Uterus (tissue), 3 donors: ENCODE measurements at regions not wholly inside any gene's neighbourhood (a gene's known extent, or its start where the extent isn't known, plus 50 kb on each side); places are given as distances from the start of the nearest gene placed in this dataset.

Experiments
- DNase-seq, 2 donors: peaks; one replicate each; pipeline ENCODE4 v3.0.0-alpha.2; 2019 to 2020
- H3K27ac ChIP-seq, 2 donors: fragments of 200-600 bp; sonication (generic); 1 replicate in 1 of 2; 2 replicates in 1 of 2; pipeline ENCODE4 v1.5.1; 2016 to 2018
- H3K27me3 ChIP-seq, 2 donors: fragments of 200-600 bp; sonication (generic); one replicate each; pipeline ENCODE4 v1.5.1; 2018 to 2019; ENCODE audit warnings: control low read depth in 1 of 2
- H3K36me3 ChIP-seq, 2 donors: fragments of 200-600 bp; sonication (generic); one replicate each; pipeline ENCODE4 v1.5.1; 2019; ENCODE audit warnings: control low read depth in 1 of 2
- H3K4me1 ChIP-seq, 2 donors: fragments of 200-600 bp; sonication (generic); one replicate each; pipeline ENCODE4 v1.5.1; 2018 to 2019; ENCODE audit warnings: control low read depth in 1 of 2
- H3K4me3 ChIP-seq, 2 donors: fragments of 200-600 bp; sonication (generic); 1 replicate in 1 of 2; 2 replicates in 1 of 2; pipeline ENCODE4 v1.5.1; 2018 to 2019; ENCODE audit warnings: mild to moderate bottlenecking in 1 of 2
- H3K9me3 ChIP-seq, 2 donors: fragments of 200-600 bp; sonication (generic); one replicate each; pipeline ENCODE4 v1.5.1; 2019; ENCODE audit warnings: control low read depth in 1 of 2
- POLR2A ChIP-seq, 2 donors: fragments of 450-650 bp; IDR thresholded peaks; one replicate each; pipeline ENCODE4 v1.6.1; 2016; ENCODE audit warnings: antibody characterized with exemption in 2 of 2, mild to moderate bottlenecking in 1 of 2, moderate library complexity in 1 of 2
- intact Hi-C: fragments of 100-400 bp; cut with DNase I; formaldehyde crosslinking; loops from one replicate; pipeline ENCODE4 v1.15.1; 2023; ENCODE audit warnings: low total_unique reads
- TF ChIP-seq, protein P1 (sequence below), 4 experiments: fragments of 200-600 bp in 2 of 4; fragments of 450-650 bp in 2 of 4; sonication (generic) in 2 of 4; IDR thresholded peaks; one replicate each; pipeline ENCODE4 v1.5.1; 2016 to 2019; ENCODE audit warnings: antibody characterized with exemption in 4 of 4, mild to moderate bottlenecking in 2 of 4, moderate library complexity in 1 of 4
- donor health status: DM: yes; HTN: yes; CAD: no.

DNA sequence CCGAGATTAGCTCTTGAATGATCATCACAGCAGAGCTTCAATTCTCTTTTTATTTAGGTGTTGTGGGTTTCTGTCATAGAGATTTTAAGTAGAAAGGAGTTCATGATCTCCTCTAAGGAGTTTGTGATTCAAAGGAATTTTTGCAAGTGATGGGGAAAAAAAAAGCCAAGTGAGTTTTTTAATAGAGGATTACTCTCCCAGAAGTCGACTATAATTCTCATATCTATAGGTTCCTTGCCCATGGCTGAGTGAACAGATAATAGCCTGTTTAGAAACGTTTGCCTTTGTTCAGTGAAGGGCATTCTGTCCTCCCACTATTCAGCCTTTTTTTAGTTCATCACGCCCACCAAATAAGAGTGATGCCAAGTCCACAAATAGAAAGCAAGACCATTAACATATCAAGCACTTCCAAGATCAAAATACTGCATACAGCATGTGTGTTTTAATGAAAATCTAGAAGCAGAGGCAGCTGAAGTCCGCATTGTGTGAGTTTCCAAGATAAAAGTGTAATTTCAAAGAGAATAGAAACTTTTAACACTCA is 398.4 kb upstream of the CNTN3 start:
- intact Hi-C loops, result no loop called here
- Histone ChIP-seq H3K36me3 (no peaks in the 10 kb centered on the region), H3K27ac (no peak overlapping the region), H3K4me1 (no peaks in the 10 kb centered on the region), H3K4me3 (no peak overlapping the region), H3K9me3 (no peaks in the 10 kb centered on the region), H3K27me3 (no peaks in the 10 kb centered on the region)
- no peak for DNase-seq
- TF ChIP-seq, protein P1, sequence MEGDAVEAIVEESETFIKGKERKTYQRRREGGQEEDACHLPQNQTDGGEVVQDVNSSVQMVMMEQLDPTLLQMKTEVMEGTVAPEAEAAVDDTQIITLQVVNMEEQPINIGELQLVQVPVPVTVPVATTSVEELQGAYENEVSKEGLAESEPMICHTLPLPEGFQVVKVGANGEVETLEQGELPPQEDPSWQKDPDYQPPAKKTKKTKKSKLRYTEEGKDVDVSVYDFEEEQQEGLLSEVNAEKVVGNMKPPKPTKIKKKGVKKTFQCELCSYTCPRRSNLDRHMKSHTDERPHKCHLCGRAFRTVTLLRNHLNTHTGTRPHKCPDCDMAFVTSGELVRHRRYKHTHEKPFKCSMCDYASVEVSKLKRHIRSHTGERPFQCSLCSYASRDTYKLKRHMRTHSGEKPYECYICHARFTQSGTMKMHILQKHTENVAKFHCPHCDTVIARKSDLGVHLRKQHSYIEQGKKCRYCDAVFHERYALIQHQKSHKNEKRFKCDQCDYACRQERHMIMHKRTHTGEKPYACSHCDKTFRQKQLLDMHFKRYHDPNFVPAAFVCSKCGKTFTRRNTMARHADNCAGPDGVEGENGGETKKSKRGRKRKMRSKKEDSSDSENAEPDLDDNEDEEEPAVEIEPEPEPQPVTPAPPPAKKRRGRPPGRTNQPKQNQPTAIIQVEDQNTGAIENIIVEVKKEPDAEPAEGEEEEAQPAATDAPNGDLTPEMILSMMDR (IDR thresholded peaks at IDR 0.05), result no peak
- no peak for TF ChIP-seq POLR2A (IDR thresholded peaks at IDR 0.05)

DNA sequence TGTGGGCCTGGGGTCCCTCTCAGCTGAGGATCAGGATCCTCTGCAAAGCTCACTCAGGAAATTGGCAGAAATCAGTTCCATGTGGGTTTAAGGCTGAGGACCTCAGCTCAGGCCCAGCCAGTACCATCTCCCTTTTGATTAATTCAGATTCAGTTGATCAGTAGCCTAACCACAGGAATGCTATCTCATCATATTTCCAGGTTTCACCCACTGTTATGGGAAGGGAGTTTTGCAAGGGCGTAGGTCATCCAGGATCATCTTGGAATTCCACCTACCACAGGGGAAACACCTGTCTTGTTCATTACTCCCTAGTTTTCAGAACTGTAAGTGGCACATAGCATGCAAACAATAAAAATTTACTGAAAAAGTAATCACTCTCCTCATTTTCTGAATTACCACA is 399.5 kb upstream of the CNTN3 start:
- Histone ChIP-seq H3K27ac (no peak overlapping the region), H3K36me3 (no peaks in the 10 kb centered on the region), H3K9me3 (no peaks in the 10 kb centered on the region), H3K4me1 (no peaks in the 10 kb centered on the region), H3K27me3 (no peaks in the 10 kb centered on the region), H3K4me3 (no peak overlapping the region)
- TF ChIP-seq, protein P1 (IDR thresholded peaks at IDR 0.05), result no peak
- no peak for TF ChIP-seq POLR2A (IDR thresholded peaks at IDR 0.05)
- DNase-seq, result no peak
- intact Hi-C loops, result no loop called here

DNA sequence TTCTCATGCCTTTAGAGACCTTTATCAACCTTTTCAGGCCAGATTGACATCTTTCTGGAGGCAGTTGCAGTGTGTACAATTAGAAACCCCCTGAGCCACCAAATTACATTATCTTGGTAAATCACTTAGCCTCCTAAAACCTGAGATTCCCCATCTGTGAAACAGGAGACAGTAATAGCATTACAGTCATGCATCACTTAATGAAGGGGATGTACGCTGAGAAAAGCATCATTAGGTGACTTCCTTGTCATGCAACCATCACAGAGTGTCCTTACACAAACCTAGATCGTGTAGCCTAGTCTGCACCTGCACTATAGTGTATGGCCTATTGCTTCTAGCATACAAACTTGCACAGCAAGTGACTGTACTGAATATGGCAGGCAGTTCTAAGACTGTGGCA is 400.8 kb upstream of the CNTN3 start:
- TF ChIP-seq, protein P1 (IDR thresholded peaks at IDR 0.05), result no peak
- no peak for TF ChIP-seq POLR2A (IDR thresholded peaks at IDR 0.05)
- no peak overlapping the region for H3K4me3 ChIP-seq
- no peaks in the 10 kb centered on the region for H3K4me1 ChIP-seq
- no peaks in the 10 kb centered on the region for H3K27me3 ChIP-seq
- DNase-seq, result no peak
- no peak overlapping the region for H3K27ac ChIP-seq
- no peaks in the 10 kb centered on the region for H3K36me3 ChIP-seq
- intact Hi-C loops, result no loop called here
- no peaks in the 10 kb centered on the region for H3K9me3 ChIP-seq

DNA sequence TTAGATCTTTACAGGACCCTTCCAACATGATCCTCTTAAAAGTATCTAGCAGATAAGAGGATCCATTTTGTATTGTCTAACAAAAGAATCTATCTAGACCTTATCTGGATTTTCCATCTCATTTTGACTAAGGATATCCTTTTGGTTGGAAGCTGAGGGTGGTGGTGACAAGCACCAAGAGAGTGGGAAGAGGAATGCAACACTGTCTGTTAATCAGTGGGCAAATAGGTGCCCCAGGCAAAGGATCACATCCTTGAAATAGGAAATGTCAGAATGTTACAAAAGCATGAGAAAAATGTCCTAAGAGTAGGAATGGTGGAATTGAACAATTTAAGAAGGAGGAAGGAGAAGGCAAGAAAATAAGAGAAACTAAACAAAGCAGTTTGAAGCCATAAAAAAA is 420.7 kb upstream of the CNTN3 start:
- no peaks in the 10 kb centered on the region for H3K4me1 ChIP-seq
- intact Hi-C loops, result no loop called here
- no peaks in the 10 kb centered on the region for H3K27me3 ChIP-seq
- TF ChIP-seq, protein P1 (IDR thresholded peaks at IDR 0.05), result no peak
- no peak for TF ChIP-seq POLR2A (IDR thresholded peaks at IDR 0.05)
- no peak overlapping the region for H3K27ac ChIP-seq
- H3K4me3 ChIP-seq, result no peak overlapping the region
- no peak for DNase-seq
- no peaks in the 10 kb centered on the region for H3K36me3 ChIP-seq
- H3K9me3 ChIP-seq, result no peaks in the 10 kb centered on the region

DNA sequence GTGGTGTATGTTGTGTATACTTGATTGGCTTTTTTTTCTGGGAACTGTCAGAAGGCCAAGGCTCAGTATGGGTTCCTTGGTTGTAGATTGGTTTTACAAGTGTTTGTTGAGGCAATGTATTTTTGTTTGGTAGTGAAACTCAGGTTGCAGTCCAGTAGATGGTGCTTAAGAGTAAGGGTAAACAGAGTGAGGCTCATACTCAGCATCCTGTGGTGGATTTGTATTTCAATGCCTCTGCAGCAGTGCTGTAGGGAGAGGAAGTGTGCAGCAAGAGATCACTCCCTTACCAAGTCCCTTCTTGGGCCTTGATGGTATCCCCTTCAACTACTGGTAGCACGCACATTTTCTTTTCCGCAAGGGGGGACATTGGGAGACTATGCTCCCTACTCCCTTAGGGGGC is 428.5 kb upstream of the CNTN3 start:
- TF ChIP-seq, protein P1 (IDR thresholded peaks at IDR 0.05), result no peak
- TF ChIP-seq POLR2A (IDR thresholded peaks at IDR 0.05), result no peak
- Histone ChIP-seq H3K4me3 (no peak overlapping the region), H3K27me3 (no peaks in the 10 kb centered on the region), H3K27ac (no peak overlapping the region), H3K9me3 (peaks cover 0 to 6% of the 10 kb centered on the region in 2 donors), H3K4me1 (no peaks in the 10 kb centered on the region), H3K36me3 (no peaks in the 10 kb centered on the region)
- intact Hi-C loops, result no loop called here
- no peak for DNase-seq
